ENCODE measurements at regions not wholly inside any gene's neighbourhood (a gene's known extent, or its start where the extent isn't known, plus 50 kb on each side); places are given as distances from the start of the nearest gene placed in this dataset.

- peak; percentile 48 for DNase-seq
Measured at GRCh38 chr18:42271647-42272414, 316.8 kb downstream of the PIK3C3 start.

DNA sequence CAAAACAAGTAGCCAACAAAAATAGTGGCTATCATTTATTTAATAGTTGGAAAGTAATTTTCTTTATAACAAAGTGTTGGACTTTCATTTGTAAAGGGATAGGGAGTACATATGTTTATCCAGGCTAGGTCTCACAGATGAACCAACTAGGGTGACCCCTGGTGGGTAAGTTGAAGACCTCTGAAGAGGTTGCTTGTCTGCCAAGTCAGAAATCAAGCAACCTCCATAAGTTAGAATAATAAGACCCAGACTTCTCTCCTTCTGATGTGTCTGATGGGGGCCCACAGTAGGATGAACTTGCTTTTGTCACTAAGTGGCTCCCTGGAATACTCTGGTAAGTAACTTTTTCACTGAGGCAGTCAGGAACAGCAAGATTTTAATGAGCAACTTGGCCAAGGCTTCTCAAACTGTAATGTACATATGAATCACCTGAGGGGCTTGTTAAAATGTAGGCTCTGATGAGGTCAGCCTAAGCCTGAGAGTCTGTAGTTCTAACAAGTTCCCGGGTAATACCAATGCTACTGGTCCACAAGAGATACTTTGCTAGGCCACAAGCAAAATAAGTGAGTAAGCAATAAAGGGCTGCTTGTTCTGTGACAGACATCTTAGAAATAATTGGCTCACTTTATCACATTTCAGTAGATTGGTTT, 319.6 kb downstream of the PIK3C3 start:
- peak; percentile 50 for DNase-seq

- DNase-seq = peak; percentile 50
Measured at GRCh38 chr18:42275138-42275535, 320.1 kb downstream of the PIK3C3 start.

- DNase-seq = no peak
Measured at GRCh38 chr18:42275949-42276730, 321.1 kb downstream of the PIK3C3 start.

DNA sequence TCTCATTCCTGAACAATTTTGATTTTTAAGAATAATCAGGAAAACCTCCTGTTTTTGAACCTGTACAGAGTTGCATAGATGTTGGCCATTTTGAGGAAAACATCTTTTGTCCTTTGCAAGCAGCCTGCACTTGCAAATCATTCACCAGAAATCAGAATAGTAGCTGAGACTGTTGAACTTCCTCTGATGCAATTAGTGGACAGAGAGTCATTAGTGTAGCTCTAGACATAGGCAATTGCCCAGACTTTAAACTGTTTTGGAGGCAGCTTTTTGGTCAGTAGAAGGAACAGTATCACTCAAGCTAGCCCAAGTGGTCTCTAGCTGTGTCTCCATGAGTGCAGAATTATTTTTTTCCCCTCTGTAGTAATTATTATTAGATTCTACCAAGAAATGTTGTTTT, 326.1 kb downstream of the PIK3C3 start:
- DNase-seq = no peak

GRCh38 chr18:42281851-42282250, 326.8 kb downstream of the PIK3C3 start:
- DNase-seq = no peak

GRCh38 chr18:42287047-42287446, 332.0 kb downstream of the PIK3C3 start:
- no peak for DNase-seq

DNA sequence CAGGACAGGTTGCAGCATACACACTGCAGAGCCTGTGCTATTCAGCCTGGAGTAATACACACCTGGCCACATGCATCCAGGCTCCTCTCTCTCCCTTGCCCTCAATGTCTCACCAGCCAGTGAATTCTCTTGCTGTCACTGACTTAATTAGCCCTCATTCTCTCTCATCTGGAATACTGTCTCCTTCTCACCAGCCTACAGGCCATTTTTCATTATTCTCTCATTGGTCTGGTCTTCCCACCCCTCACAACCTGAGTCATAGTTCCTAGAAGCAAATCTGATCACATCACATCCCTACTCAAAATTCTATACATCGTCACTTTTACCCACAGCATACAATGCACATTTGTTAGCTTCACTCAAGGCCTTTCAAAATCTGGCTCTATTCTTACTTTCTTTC, 333.1 kb downstream of the PIK3C3 start:
- no peak for DNase-seq

GRCh38 chr18:42289526-42289925, 334.5 kb downstream of the PIK3C3 start:
- DNase-seq = peak; percentile 31

GRCh38 chr18:42290318-42291307, 335.6 kb downstream of the PIK3C3 start:
- DNase-seq = peak; percentile 18

- no peak for DNase-seq
Measured at GRCh38 chr18:42292654-42293053, 337.6 kb downstream of the PIK3C3 start.

DNA sequence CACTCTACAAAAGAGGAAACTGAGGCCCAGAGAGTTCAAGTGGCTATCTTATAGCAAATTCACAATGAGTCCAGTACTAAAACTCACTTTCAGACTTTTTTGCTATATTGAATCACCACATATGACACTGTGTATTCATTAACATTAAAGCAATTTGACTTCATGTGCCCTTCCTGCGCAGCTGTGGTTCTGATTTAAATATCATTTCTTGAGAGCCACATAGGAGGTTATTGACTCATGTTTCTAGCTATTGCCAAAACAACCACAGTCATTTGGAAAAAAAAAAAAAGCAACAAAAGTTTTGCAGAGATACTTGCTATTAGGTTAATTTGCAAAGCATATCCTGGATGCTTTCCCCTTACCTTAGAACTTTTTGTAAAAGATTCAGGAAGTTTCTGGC, 341.2 kb downstream of the PIK3C3 start:
- DNase-seq = no peak

DNA sequence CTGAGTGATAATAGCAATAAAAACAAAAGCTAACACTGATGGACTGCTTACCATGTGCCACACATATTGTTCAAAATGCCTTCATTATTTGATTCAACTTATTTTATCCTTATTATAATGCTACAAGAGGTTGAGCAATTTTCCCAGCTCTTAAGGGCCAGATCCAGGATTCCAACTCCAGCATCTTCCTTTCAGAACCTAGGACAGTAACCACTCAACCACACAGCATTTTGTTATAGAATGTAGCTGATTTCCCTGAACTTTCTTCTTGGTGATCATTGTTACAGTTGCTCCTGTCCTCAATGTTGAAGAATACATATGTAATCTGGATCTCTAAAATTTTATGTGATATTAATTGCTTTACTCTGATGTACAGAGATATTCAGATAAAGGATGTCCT, 341.7 kb downstream of the PIK3C3 start:
- DNase-seq = no peak

GRCh38 chr18:42298759-42299675, 344.0 kb downstream of the PIK3C3 start:
- peak; percentile 91 for DNase-seq

- no peak for DNase-seq
Measured at GRCh38 chr18:42305869-42306593, 351.0 kb downstream of the PIK3C3 start.

DNA sequence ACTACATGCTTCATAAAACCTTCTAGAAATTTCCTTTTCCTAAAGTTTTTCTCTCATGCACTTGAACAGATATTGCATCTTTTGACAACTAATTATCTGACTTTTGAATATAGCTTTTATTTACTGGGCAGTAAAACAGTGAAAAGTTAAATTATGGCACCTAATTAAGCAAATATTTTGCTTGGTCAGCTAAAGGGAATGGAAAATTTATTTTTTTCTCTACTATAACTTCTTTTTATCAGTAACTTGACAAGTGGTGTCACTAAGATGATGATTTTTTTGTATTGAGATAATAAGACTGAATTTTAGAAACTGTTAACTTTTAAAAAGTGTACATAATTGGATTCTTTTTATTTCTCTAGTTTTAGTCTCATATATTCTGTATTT, 351.6 kb downstream of the PIK3C3 start:
- no peak for DNase-seq

- no peak for DNase-seq
Measured at GRCh38 chr18:42310956-42311355, 355.9 kb downstream of the PIK3C3 start.

- no peak for DNase-seq
Measured at GRCh38 chr18:42326752-42327151, 371.7 kb downstream of the PIK3C3 start.

GRCh38 chr18:42328931-42329330, 373.9 kb downstream of the PIK3C3 start:
- no peak for DNase-seq

DNA sequence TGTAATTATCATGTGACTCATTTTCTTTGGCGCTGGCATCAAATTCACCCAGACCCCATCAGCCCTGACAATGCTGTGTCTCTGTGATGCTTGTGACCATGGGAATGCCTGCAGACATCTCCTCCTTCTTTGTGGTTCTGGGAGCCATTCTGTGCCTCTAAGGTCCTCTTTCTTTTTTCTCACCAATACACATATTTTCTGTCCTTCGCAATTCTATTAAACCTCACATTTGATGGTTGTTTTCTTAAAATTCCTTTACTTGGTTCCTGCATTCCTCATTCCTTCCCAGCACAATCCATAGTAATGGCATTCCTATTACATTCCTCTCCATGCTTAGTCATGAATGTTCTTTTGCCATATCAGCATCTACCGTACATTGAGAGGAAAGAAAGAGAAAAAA, 375.3 kb downstream of the PIK3C3 start:
- DNase-seq = no peak

- DNase-seq = no peak
Measured at GRCh38 chr18:42333558-42333957, 378.5 kb downstream of the PIK3C3 start.

All from NCI-H2227 treated with DMSO at 0.1 percent for 48 hours (cell line).